DND-41 (cell line): ENCODE measurements at regions not wholly inside any gene's neighbourhood (a gene's known extent, or its start where the extent isn't known, plus 50 kb on each side); places are given as distances from the start of the nearest gene placed in this dataset.

Experiments used
- ATAC-seq: fragments of 200-7000 bp; cut with Tn5 transposase; 3 replicates; pipeline ENCODE4 v1.9.1; 2021; ENCODE audit warnings: low read depth; ENCODE audit not compliant: insufficient read depth
- DNase-seq: peaks from one replicate; pipeline ENCODE4 v3.0.0-alpha.2; 2020
- H2AFZ ChIP-seq: 2 replicates; pipeline ENCODE4 v1.6.0; 2012; ENCODE audit warnings: low read depth, low read length
- H3K27ac ChIP-seq: 2 replicates; pipeline ENCODE4 v1.5.1; 2012; ENCODE audit warnings: low read length, inconsistent platforms
- H3K27me3 ChIP-seq: fragments of 200-600 bp; sonication (generic); 2 replicates; pipeline ENCODE4 v1.6.0; 2012; ENCODE audit warnings: low read length, mild to moderate bottlenecking, inconsistent platforms; ENCODE audit not compliant: insufficient read depth, poor library complexity
- H3K36me3 ChIP-seq: 2 replicates; pipeline ENCODE4 v1.5.1; 2012; ENCODE audit warnings: low read length, inconsistent platforms; ENCODE audit not compliant: insufficient read depth
- H3K4me1 ChIP-seq: 2 replicates; pipeline ENCODE4 v1.5.1; 2012; ENCODE audit warnings: mild to moderate bottlenecking, low read length; ENCODE audit not compliant: insufficient read depth
- H3K4me2 ChIP-seq: 2 replicates; pipeline ENCODE4 v1.6.0; 2012; ENCODE audit warnings: mild to moderate bottlenecking, moderate library complexity, low read length, inconsistent platforms; ENCODE audit not compliant: insufficient read depth
- H3K4me3 ChIP-seq, 2 experiments: fragments of 200-600 bp in 1 of 2; shearing (Covaris generic) in 1 of 2; 2 replicates each; pipeline ENCODE4 v1.5.1; 2012 to 2016; ENCODE audit warnings: inconsistent platforms in 2 of 2, low read length in 2 of 2, mild to moderate bottlenecking in 2 of 2, low read depth in 1 of 2, moderate library complexity in 1 of 2
- H3K79me2 ChIP-seq: 2 replicates; pipeline ENCODE4 v1.6.0; 2012; ENCODE audit warnings: low read length, inconsistent platforms; ENCODE audit not compliant: insufficient read depth
- H3K9ac ChIP-seq: 2 replicates; pipeline ENCODE4 v1.6.0; 2012; ENCODE audit warnings: low read depth, mild to moderate bottlenecking, inconsistent platforms, low read length, moderate library complexity
- H3K9me3 ChIP-seq: 2 replicates; pipeline ENCODE4 v1.5.1; 2012; ENCODE audit warnings: low read length, moderate library complexity, mild to moderate bottlenecking, inconsistent platforms; ENCODE audit not compliant: insufficient read depth, severe bottlenecking
- H4K20me1 ChIP-seq: 2 replicates; pipeline ENCODE4 v1.6.0; 2012; ENCODE audit warnings: low read length; ENCODE audit not compliant: insufficient read depth
- CTCF ChIP-seq: IDR thresholded peaks from 2 replicates; pipeline ENCODE4 v1.5.1; 2012; ENCODE audit warnings: borderline replicate concordance, low read length, moderate library complexity, mild to moderate bottlenecking; ENCODE audit not compliant: poor library complexity, severe bottlenecking; ENCODE audit errors: extremely low read depth
- EZH2 ChIP-seq: IDR thresholded peaks from 3 replicates; pipeline ENCODE4 v1.6.1; 2012; ENCODE audit warnings: borderline replicate concordance, low read depth, mild to moderate bottlenecking, moderate library complexity, low read length, inconsistent platforms; ENCODE audit not compliant: severe bottlenecking

- ATAC-seq = no peak
- H3K27ac ChIP-seq = no peak overlapping the region
- H3K27me3 ChIP-seq = peaks cover 2% of the 10 kb centered on the region
- H3K4me1 ChIP-seq = no peaks in the 10 kb centered on the region
- no peak for TF ChIP-seq EZH2
- TF ChIP-seq CTCF = no peak
- no peak overlapping the region for H3K4me2 ChIP-seq
- H3K9ac ChIP-seq = no peak overlapping the region
- H3K79me2 ChIP-seq = no peaks in the 10 kb centered on the region
- DNase-seq = no peak
- no peaks in the 10 kb centered on the region for H4K20me1 ChIP-seq
- no peak overlapping the region for H3K4me3 ChIP-seq
- H3K36me3 ChIP-seq = no peaks in the 10 kb centered on the region
- H3K9me3 ChIP-seq = no peaks in the 10 kb centered on the region
- H2AFZ ChIP-seq = no peak overlapping the region
Measured at GRCh38 chr2:180219491-180219890, 212.4 kb upstream of the CWC22 start.

- Histone ChIP-seq H3K9me3 (no peaks in the 10 kb centered on the region), H3K9ac (no peak overlapping the region), H3K4me2 (no peak overlapping the region), H3K4me3 (no peak overlapping the region), H3K27ac (no peak overlapping the region), H3K27me3 (peaks cover 5% of the 10 kb centered on the region), H2AFZ (no peak overlapping the region), H3K4me1 (no peaks in the 10 kb centered on the region), H4K20me1 (no peaks in the 10 kb centered on the region), H3K36me3 (no peaks in the 10 kb centered on the region), H3K79me2 (no peaks in the 10 kb centered on the region)
- TF ChIP-seq CTCF = no peak
- TF ChIP-seq EZH2 = no peak
- DNase-seq = no peak
- no peak for ATAC-seq
Measured at GRCh38 chr2:180208841-180209240, 201.7 kb upstream of the CWC22 start.

DNA sequence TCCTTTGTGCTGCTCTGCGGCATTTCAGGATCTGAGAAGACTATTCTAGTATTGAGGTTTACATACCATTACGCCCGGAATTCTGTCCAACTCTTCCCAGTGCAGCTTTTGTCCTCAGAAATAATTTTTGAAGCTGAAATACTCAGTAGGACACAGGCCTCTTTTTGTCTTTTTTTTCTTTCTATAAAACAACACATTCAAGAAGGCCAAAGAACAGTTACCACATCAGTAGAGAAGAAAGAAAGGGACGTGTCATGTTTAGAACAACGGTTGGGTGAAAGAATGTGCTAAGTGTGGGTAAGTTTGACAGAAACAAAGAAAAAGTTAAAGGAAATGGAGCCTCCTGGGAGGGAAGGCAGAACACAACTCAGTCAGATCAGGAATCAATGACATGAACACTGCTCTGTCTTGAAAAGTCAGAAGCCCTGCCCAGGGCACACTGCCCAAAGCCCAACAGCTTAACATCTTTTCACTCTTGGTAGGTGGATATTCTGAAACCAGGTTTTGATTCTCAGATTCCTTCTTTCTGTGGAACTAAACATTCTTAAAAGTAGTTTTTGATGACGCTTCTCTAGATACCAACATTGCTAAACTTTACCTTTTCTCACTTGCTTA, 198.6 kb upstream of the CWC22 start:
- ATAC-seq (no peak), DNase-seq (no peak)
- Histone ChIP-seq H3K4me3 (no peak overlapping the region), H3K4me1 (no peaks in the 10 kb centered on the region), H3K27ac (no peak overlapping the region), H3K36me3 (no peaks in the 10 kb centered on the region), H3K4me2 (no peak overlapping the region), H4K20me1 (no peaks in the 10 kb centered on the region), H3K9me3 (no peaks in the 10 kb centered on the region), H2AFZ (no peak overlapping the region), H3K27me3 (peaks cover 8% of the 10 kb centered on the region), H3K9ac (no peak overlapping the region), H3K79me2 (no peaks in the 10 kb centered on the region)
- TF ChIP-seq CTCF (no peak), EZH2 (no peak)

DNA sequence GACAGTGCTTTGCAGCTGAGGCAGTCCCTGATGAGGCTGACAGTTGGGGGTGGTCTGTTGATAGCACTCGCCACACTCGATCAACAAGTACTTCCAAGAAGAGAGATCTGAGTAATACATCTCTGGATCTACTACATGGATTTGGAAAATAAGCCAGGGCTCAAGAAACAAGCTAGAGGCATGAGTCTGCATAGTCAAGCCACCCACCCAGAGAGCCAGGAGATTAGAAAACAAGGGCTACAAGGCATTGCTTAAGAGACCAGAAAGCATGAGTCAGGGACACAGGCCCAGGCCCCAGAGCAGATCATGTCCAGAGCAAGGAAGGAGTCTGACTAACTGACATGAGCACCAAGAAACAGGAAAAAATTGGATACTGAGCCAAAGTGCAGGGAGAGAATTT, 196.9 kb upstream of the CWC22 start:
- H2AFZ ChIP-seq = no peak overlapping the region
- H3K4me2 ChIP-seq = no peak overlapping the region
- no peaks in the 10 kb centered on the region for H3K9me3 ChIP-seq
- ATAC-seq (no peak), DNase-seq (no peak)
- H3K79me2 ChIP-seq = no peaks in the 10 kb centered on the region
- TF ChIP-seq CTCF = no peak
- TF ChIP-seq EZH2 = no peak
- no peak overlapping the region for H3K27ac ChIP-seq
- peaks cover 8% of the 10 kb centered on the region for H3K27me3 ChIP-seq
- no peaks in the 10 kb centered on the region for H4K20me1 ChIP-seq
- H3K4me1 ChIP-seq = no peaks in the 10 kb centered on the region
- H3K36me3 ChIP-seq = no peaks in the 10 kb centered on the region
- no peak overlapping the region for H3K4me3 ChIP-seq
- no peak overlapping the region for H3K9ac ChIP-seq
